ENCODE measurements at regions not wholly inside any gene's neighbourhood (a gene's known extent, or its start where the extent isn't known, plus 50 kb on each side); places are given as distances from the start of the nearest gene placed in this dataset.
A peak's percentile ranks its signal among the peaks of the same experiment; 100 is the strongest.

DNA sequence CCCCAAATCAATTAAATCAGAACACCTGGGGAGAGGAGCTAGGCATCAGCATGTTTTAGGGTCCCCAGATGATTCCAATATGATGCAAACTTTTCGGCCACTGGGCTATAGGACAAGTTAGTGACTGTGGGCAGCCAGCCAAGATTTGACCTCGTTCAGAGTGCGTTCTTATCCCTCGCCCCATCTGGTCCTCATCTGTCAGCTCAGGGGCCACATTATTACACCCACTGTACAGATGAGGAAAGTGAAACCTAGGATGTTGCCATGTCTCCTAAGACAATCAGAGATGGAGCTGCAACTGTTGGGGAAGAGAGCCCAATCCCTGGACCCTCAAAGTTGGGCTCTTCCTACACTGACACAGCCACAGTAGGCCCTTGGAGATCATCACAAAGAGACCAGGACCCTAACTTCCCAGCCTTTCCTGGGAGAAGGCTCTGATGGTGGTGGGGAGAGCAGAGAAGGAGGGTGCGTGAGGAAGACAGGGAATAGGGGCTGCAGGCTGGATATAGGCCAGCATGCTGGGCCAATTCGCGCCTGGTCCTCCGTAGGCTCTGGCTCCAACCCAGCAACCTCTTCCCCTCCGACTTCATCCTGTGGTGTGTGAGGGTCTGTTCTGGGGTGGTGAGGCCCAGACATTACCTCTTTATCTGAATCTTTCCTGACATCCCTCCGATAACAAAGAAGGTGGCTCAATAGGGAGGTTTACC lies 109.4 kb upstream of the ZMIZ1 start:
- no peak for DNase-seq

DNA sequence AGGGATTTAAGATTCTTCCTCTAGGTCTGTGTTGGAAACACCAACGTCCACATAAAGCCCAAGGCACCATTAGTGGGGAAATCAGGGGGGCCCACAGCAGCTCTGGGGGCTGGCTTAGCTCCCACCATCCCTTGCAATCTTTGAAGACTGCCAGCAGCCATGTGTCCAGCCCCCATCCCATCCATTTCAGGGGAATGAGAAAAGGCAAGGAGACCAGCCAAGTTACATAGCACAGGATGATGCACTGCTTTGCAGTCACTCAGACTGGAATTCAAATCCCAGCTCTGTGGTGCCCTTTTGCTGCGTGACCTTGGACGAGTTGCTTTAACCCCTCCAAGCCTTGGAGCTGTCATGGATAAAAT lies 108.9 kb upstream of the ZMIZ1 start:
- no peak for DNase-seq

GRCh38 chr10:78960316-78960800 lies 108.4 kb upstream of the ZMIZ1 start:
- no peak for DNase-seq

GRCh38 chr10:78961760-78962159 lies 107.0 kb upstream of the ZMIZ1 start:
- no peak for DNase-seq

- no peak for DNase-seq
These were observed 105.4 kb upstream of the ZMIZ1 start for GRCh38 chr10:78963074-78964034.

- no peak for DNase-seq
These were observed 104.4 kb upstream of the ZMIZ1 start for GRCh38 chr10:78964274-78964951.

DNA sequence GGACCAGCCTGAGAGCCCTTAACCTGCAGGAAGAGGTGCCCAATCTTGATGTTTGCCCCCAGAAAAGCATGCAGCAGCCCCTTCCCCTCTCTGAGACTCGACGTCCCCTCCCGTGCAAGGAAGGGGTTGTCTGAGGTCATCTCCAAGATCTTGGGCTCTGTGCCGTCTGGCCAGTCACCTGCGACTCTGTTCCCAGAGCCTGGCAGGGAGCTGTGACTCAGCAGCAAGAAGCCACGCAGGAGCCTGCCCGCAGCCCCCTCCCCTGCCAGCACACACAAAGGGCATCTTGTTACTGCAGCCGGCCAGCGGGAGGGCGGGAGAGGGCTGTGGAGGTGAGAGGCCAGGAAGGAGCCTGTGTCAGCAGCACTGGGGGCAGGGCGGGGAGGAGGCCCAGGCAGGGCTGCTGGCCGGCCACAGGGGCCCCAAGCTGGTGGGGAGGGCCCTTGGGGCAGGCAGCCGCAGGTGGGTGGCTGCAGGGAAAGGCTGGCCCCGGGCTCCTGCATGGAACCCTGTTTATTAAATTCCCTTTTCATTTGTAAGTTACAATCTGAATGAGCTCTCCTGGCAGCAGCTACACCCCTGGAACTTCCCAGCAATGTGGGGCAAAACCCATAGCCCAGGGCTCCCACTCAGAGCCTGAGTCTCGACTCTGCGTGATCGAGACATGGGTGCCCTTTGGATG lies 103.7 kb upstream of the ZMIZ1 start:
- no peak for DNase-seq

GRCh38 chr10:78966182-78966787 lies 102.5 kb upstream of the ZMIZ1 start:
- DNase-seq = no peak

DNA sequence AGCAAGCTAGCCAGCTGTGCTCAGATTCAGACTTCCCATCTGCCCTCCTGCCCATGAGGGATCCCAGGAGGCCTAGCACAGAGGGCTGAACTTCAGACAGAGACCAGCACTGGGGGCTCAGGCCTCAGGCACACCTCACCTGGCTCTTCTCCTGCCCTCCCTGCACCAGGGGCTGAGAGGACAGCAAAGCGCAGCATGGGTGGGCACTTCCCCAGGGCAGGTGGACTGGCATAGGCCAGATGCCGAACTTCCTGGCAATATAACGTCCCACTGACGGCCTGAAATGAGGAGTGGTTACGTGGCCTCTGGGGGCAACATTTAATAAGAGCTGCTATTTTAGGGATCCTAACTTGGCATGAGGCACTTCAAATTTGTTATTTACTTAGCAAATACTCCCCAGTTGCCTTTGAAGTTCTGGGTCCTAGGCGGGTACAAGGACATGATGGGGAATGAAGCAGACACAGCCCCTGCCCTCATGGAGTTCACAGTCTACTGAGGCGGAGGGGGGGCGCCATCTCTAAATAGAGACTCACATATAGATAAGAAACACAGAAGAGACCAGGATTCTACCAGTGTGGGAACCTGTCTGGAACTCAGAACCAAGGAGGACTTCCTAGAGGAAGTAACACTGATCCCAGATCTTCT lies 101.8 kb upstream of the ZMIZ1 start:
- DNase-seq = no peak

DNA sequence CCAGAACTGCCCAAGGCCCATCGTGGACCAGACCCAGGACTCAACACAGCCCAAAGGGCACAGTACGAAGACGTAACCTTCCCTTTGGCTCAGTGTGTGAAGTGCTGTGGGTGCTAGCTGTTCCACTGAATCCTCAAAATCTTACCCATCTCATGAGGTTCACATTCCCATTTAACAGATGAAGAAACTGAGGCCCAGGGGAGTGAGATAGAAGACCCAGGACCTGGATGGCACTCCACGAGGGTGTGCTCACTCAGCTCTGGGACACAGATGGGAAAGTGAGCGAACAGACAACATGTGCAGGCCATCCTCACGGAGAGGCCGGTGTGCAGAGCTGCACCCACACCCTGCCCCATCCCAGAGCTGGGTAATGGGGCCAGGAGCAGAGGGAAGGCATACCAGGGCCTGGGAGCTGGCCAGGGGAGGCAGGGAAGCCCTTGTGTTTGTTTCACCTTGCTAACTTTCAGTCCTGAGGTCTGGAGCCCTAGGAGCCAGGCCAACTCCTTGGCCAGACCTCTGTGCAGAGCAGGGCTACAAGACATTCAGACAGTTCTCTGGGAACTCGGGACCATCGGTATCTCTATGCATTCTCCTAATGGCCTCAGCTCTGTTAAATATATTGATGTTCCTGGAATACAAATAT lies 100.3 kb upstream of the ZMIZ1 start:
- DNase-seq = no peak

DNA sequence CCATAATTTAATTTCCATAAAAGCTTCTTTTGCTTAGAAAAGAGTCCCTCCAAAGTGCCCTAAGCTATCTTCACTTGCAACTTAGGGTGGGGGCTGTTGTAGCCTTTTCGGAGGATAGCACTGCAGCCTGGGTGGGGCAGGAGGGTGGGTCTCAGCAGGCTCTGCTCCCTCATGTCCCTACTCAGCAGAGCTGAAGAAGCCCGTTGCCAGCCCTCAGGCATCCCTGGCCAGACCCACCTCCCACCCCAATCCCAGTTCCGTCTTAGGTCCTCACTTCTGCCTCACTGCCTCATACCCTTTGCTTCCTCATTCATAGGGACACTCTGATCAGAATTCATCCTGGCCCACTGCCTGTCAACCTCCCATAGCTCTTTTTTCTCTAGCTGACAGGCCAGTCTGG lies 99.8 kb upstream of the ZMIZ1 start:
- no peak for DNase-seq

- no peak for DNase-seq
These were observed 99.0 kb upstream of the ZMIZ1 start for GRCh38 chr10:78969719-78970118.

GRCh38 chr10:78970261-78970660 lies 98.5 kb upstream of the ZMIZ1 start:
- DNase-seq = no peak

- DNase-seq = no peak
These were observed 97.6 kb upstream of the ZMIZ1 start for GRCh38 chr10:78971094-78971682.

GRCh38 chr10:78972160-78972946 lies 96.4 kb upstream of the ZMIZ1 start:
- no peak for DNase-seq

DNA sequence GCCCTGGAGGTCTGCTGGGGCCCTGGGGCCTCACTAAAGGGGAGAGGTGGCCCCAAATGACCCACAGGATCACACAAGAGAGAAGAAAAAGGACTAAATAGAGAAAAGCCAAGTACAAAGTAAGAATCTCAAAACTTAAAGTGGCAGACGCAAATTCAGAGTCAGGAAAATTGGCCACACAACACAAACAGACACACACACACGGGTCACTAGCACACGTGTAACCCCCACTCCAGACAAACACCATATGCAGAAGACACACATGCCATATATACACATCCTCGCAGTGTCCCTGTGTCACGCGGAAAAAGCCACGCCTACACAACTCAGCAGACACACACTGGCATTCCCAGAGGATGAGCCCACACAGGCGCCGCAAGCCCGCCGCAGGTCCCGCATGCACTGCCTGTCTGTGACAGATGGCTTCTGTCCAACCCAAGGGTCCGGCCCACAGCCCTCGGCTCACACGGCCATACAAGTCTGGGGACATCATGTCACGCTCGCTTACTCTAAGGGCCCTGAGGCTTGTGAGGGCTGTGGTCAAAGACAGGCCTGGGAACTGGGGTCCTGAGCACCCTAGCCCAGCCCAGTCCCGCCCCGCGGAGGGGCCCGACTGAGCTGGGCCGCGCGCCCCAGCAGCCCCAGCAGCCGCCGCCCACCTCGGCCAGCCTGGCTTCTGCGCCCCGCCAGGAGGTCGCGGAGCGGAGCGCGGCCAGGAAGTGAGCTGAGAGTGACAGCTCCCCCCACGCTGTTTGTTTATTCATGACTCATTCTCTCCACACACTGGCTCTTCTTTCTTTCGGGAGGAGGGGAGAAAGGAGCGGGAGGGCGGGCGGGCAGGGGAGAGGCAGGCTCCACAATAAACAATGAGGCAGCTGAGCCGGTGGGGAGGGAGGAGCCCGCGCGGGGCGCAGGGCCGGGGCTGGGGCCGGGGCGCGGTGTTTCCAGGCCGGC lies 95.5 kb upstream of the ZMIZ1 start:
- peak; percentile 33 to 87 (median 39) for DNase-seq

- peak in 3 of 5 donors; percentile 15 to 33 (median 23) for DNase-seq
These were observed 94.7 kb upstream of the ZMIZ1 start for GRCh38 chr10:78973901-78974616.
